K562 (cell line): ENCODE measurements at regions not wholly inside any gene's neighbourhood (a gene's known extent, or its start where the extent isn't known, plus 50 kb on each side); places are given as distances from the start of the nearest gene placed in this dataset.

Source experiments
- ATAC-seq: fragments of 200-7000 bp; cut with Tn5 transposase; 3 replicates; pipeline ENCODE4 v1.9.1; 2020; ENCODE audit warnings: moderate library complexity
- BruUV-seq: library from RNA; stranded (reverse); fragments of 400-500 nt; replicated peaks from 2 replicates; lab custom pipeline; 2021; lab: Mats Ljungman, UMichigan
- CTCF ChIA-PET: fragments of 300-600 bp; formaldehyde crosslinking; extraction: SDS; loops from one replicate; lab custom pipeline; 2021; ENCODE audit warnings: low intra/inter-chr PET ratio; lab: Yijun Ruan, JAX
- POLR2A ChIA-PET: fragments of 300-600, 350-650 bp; sonication (Branson Sonifier 250); formaldehyde crosslinking; extraction: SDS; loops from one replicate; lab custom pipeline; 2021; ENCODE audit warnings: antibody characterized with exemption, inconsistent platforms; lab: Yijun Ruan, JAX
- DNase-seq, 4 experiments: peaks; one replicate each; pipeline versions ENCODE4 v3.0.0 to v3.0.0-alpha.2; 2011 to 2018; ENCODE audit warnings: low spot score in 3 of 4, mixed read lengths in 3 of 4; ENCODE audit errors: extremely low read depth in 1 of 4
- FAIRE-seq: peaks from 2 replicates; lab custom pipeline; 2011; peaks lifted over from hg19 to GRCh38; lab: Jason Lieb, UNC
- H2AFZ ChIP-seq: 2 replicates; pipeline ENCODE4 v1.6.0; 2011; ENCODE audit warnings: low read depth, low read length, control low read depth, inconsistent platforms
- H3K27ac ChIP-seq: fragments of 200-600 bp; 3 replicates; pipeline ENCODE4 v1.8.0; 2011; ENCODE audit warnings: low read depth, mild to moderate bottlenecking, control low read depth, inconsistent platforms, low read length, moderate library complexity, mixed read lengths; ENCODE audit errors: extremely low read depth
- H3K27me3 ChIP-seq, 2 experiments: fragments of 300-600 bp in 1 of 2; 2 replicates in 1 of 2; 3 replicates in 1 of 2; pipeline versions ENCODE4 v1.6.0 to v1.8.0; 2011; ENCODE audit warnings: inconsistent platforms in 2 of 2, low read length in 2 of 2, mild to moderate bottlenecking in 1 of 2, mixed read lengths in 1 of 2, moderate library complexity in 1 of 2; ENCODE audit not compliant: control insufficient read depth in 2 of 2, insufficient read depth in 2 of 2
- H3K36me3 ChIP-seq: fragments of 300-600 bp; 3 replicates; pipeline ENCODE4 v1.8.0; 2011; ENCODE audit warnings: mild to moderate bottlenecking, low read length, inconsistent platforms; ENCODE audit not compliant: control insufficient read depth, insufficient read depth
- H3K4me1 ChIP-seq, 2 experiments: fragments of 200-600 bp in 1 of 2; replicated peaks in 1 of 2; 2 replicates in 1 of 2; 3 replicates in 1 of 2; pipeline versions ENCODE4 v1.5.1 to v1.8.0; 2011; ENCODE audit warnings: inconsistent platforms in 2 of 2, low read length in 2 of 2, mild to moderate bottlenecking in 1 of 2, mixed read lengths in 1 of 2, moderate library complexity in 1 of 2; ENCODE audit not compliant: control insufficient read depth in 2 of 2, insufficient read depth in 2 of 2
- H3K4me2 ChIP-seq: 2 replicates; pipeline ENCODE4 v1.6.1; 2011; ENCODE audit warnings: low read length, control low read depth, inconsistent platforms, mixed read lengths; ENCODE audit not compliant: insufficient read depth
- H3K4me3 ChIP-seq: fragments of 200-600 bp; sonication (generic), shearing (Covaris generic); 2 replicates; pipeline ENCODE4 v1.5.1; 2016; ENCODE audit warnings: control low read depth, inconsistent platforms
- H3K79me2 ChIP-seq: fragments of 200-600 bp; 3 replicates; pipeline ENCODE4 v1.8.0; 2011; ENCODE audit warnings: low read length, inconsistent platforms; ENCODE audit not compliant: control insufficient read depth, insufficient read depth
- H3K9ac ChIP-seq, 2 experiments: 2 replicates each; pipeline versions ENCODE4 v1.6.0 to v1.6.1; 2011; ENCODE audit warnings: low read depth in 2 of 2, low read length in 2 of 2, control low read depth in 1 of 2, inconsistent platforms in 1 of 2, mild to moderate bottlenecking in 1 of 2, mixed read lengths in 1 of 2; ENCODE audit not compliant: insufficient read depth in 1 of 2
- H3K9me1 ChIP-seq: one replicate; pipeline ENCODE4 v1.6.0; 2011; ENCODE audit warnings: inconsistent platforms, mild to moderate bottlenecking, low read length, moderate library complexity; ENCODE audit not compliant: control insufficient read depth, insufficient read depth
- H3K9me3 ChIP-seq: replicated peaks from 2 replicates; pipeline ENCODE4 v1.5.1; 2011; ENCODE audit warnings: low read depth, low read length, inconsistent platforms; ENCODE audit not compliant: control insufficient read depth, insufficient read depth
- H4K20me1 ChIP-seq: replicated peaks from 2 replicates; pipeline ENCODE4 v1.6.1; 2011; ENCODE audit warnings: low read length, inconsistent platforms, mixed read lengths; ENCODE audit not compliant: control insufficient read depth, insufficient read depth
- CREBBP ChIP-seq: IDR thresholded peaks from one replicate; pipeline ENCODE4 v1.6.1; 2012; ENCODE audit warnings: low read depth, mild to moderate bottlenecking, control low read depth, inconsistent platforms, low read length
- HMG20A ChIP-seq: fragments of 450-650 bp; formaldehyde crosslinking; conservative IDR thresholded peaks from 2 replicates; pipeline ENCODE4 v1.4.0; 2020; ENCODE audit warnings: mild to moderate bottlenecking, mixed read lengths
- IRF2 ChIP-seq: sonication (generic); formaldehyde crosslinking; IDR thresholded peaks from 2 replicates; pipeline ENCODE4 v1.8.1; 2022; ENCODE audit warnings: mild to moderate bottlenecking, missing genetic modification reagents
- MCM2 ChIP-seq: fragments of 450-650 bp; IDR thresholded peaks from 2 replicates; pipeline ENCODE4 v1.6.1; 2017; ENCODE audit warnings: low read depth, mild to moderate bottlenecking
- PTTG1 ChIP-seq: fragments of 450-650 bp; IDR thresholded peaks from 2 replicates; pipeline ENCODE4 v1.6.1; 2016; ENCODE audit warnings: low read depth, mild to moderate bottlenecking, missing genetic modification characterization, missing compliant biosample characterization
- RBFOX2 ChIP-seq: fragments of 200-400 bp; formaldehyde crosslinking; IDR thresholded peaks from 2 replicates; pipeline ENCODE4 v1.6.1; 2017; ENCODE audit warnings: low read depth, mild to moderate bottlenecking, low read length, moderate library complexity
- SAP30 ChIP-seq: fragments of 200-600 bp; sonication (generic); IDR thresholded peaks from 2 replicates; pipeline ENCODE4 v1.6.1; 2012; ENCODE audit warnings: borderline replicate concordance, low read depth, mild to moderate bottlenecking, moderate library complexity, low read length, control low read depth, inconsistent platforms; ENCODE audit not compliant: insufficient read depth, poor library complexity, severe bottlenecking
- ZBTB33 ChIP-seq: sonication (generic); formaldehyde crosslinking; IDR thresholded peaks from 2 replicates; pipeline ENCODE4 v1.8.1; 2023; ENCODE audit warnings: mild to moderate bottlenecking, missing genetic modification reagents
- ZNF551 ChIP-seq: fragments of 250-450 bp; sonication (Bioruptor Pico); IDR thresholded peaks from 2 replicates; pipeline ENCODE4 v1.5.0; 2021; ENCODE audit warnings: mild to moderate bottlenecking, moderate library complexity
- ZNF79 ChIP-seq: fragments of 250-450 bp; sonication (Bioruptor Pico); IDR thresholded peaks from 2 replicates; pipeline ENCODE4 v1.4.0; 2020; ENCODE audit warnings: low read depth, mild to moderate bottlenecking, moderate library complexity
- WGBS: fragments of 100-300 bp; shearing (Covaris generic); methylation state at CpG from one replicate; pipeline ENCODE4 v1.1.6; 2016; ENCODE audit warnings: low coverage, mixed read lengths; ENCODE audit not compliant: insufficient coverage; ENCODE audit errors: missing lambda C conversion rate; 5-methylcytosine and 5-hydroxymethylcytosine counted together
- in situ Hi-C: fragments of 300-500 bp; cut with MboI; formaldehyde crosslinking; loops from 4 replicates; pipeline ENCODE4 v1.15.0; 2018; ENCODE audit warnings: inconsistent platforms, mixed read lengths
- intact Hi-C: fragments of 100-400 bp; cut with micrococcal nuclease; formaldehyde crosslinking; loops from 2 replicates; pipeline ENCODE4 v1.14.2; 2022

- ATAC-seq (no peak), FAIRE-seq (no peak), DNase-seq (no peak)
- Histone ChIP-seq H3K9me3 (no peaks in the 10 kb centered on the region), H3K36me3 (no peaks in the 10 kb centered on the region), H3K9ac (no peak overlapping the region), H3K79me2 (no peaks in the 10 kb centered on the region), H4K20me1 (no peaks in the 10 kb centered on the region; the same call in 1 of the 2 replicates), H3K4me2 (no peak overlapping the region), H2AFZ (no peak overlapping the region), H3K9me1 (no peaks in the 10 kb centered on the region), H3K27ac (no peak overlapping the region), H3K4me3 (no peak overlapping the region), H3K27me3 (no peaks in the 10 kb centered on the region), H3K4me1 (no peaks in the 10 kb centered on the region)
- no peak for TF ChIP-seq ZBTB33
- no peak for TF ChIP-seq IRF2 (CRISPR knock-in tag)
- no peak for TF ChIP-seq CREBBP
- ChIA-PET POLR2A (no interaction called here), CTCF (no interaction called here)
- WGBS = 0% methylated on average over 3 of the region's 3 CpGs
- in situ Hi-C loops = no loop called here
- intact Hi-C loops = no loop called here
- no TSS peak for BruUV-seq
Measured at GRCh38 chr7:68622500-68622899, 975.8 kb upstream of the AUTS2 start.

GRCh38 chr7:68623030-68623429, 975.2 kb upstream of the AUTS2 start:
- ChIA-PET POLR2A (no interaction called here), CTCF (no interaction called here)
- DNase-seq (no peak), ATAC-seq (no peak), FAIRE-seq (no peak)
- intact Hi-C loops (no loop called here), in situ Hi-C loops (no loop called here)
- no peak overlapping the region for H2AFZ ChIP-seq
- no peaks in the 10 kb centered on the region; the same call in 1 of the 2 replicates for H4K20me1 ChIP-seq
- H3K27ac ChIP-seq = no peak overlapping the region
- no peaks in the 10 kb centered on the region for H3K9me3 ChIP-seq
- WGBS = 0% methylated on average over 1 of the region's 1 CpG
- H3K4me2 ChIP-seq = no peak overlapping the region
- BruUV-seq = no TSS peak
- no peaks in the 10 kb centered on the region for H3K9me1 ChIP-seq
- no peaks in the 10 kb centered on the region for H3K79me2 ChIP-seq
- no peaks in the 10 kb centered on the region for H3K36me3 ChIP-seq
- no peaks in the 10 kb centered on the region for H3K27me3 ChIP-seq
- H3K4me1 ChIP-seq = no peaks in the 10 kb centered on the region
- no peak overlapping the region for H3K4me3 ChIP-seq
- H3K9ac ChIP-seq = no peak overlapping the region
- TF ChIP-seq ZNF79 (CRISPR knock-in tag) = no peak
- TF ChIP-seq RBFOX2 = no peak
- TF ChIP-seq HMG20A = no peak
- TF ChIP-seq SAP30 = no peak
- no peak for TF ChIP-seq ZNF551
- TF ChIP-seq PTTG1 (tag) = no peak
- TF ChIP-seq MCM2 = no peak
